Natural killer cell (primary cell): ENCODE measurements at regions not wholly inside any gene's neighbourhood (a gene's known extent, or its start where the extent isn't known, plus 50 kb on each side); places are given as distances from the start of the nearest gene placed in this dataset.

Source experiments
- ATAC-seq, 3 donors: fragments of 150-1000 bp in 2 of 3; fragments of 200-7000 bp in 1 of 3; cut with Tn5 transposase; 1 replicate in 1 of 3; 2 replicates in 2 of 3; pipeline ENCODE4 v1.10.0; 2021; ENCODE audit warnings: mild to moderate bottlenecking in 2 of 3, moderate library complexity in 2 of 3
- DNase-seq, 2 donors: peaks; one replicate each; pipeline versions ENCODE4 v3.0.0 to v3.0.0-alpha.2; 2013 to 2021; ENCODE audit warnings: mixed read lengths in 1 of 2
- H3K27ac ChIP-seq: one replicate; pipeline ENCODE4 v1.5.1; 2013; ENCODE audit warnings: mild to moderate bottlenecking, low read length
- H3K27me3 ChIP-seq: one replicate; pipeline ENCODE4 v1.6.1; 2013; ENCODE audit warnings: low read length; ENCODE audit not compliant: control insufficient read depth, insufficient read depth
- H3K36me3 ChIP-seq: one replicate; pipeline ENCODE4 v1.6.1; 2013; ENCODE audit warnings: low read length; ENCODE audit not compliant: control insufficient read depth, insufficient read depth
- H3K4me1 ChIP-seq: one replicate; pipeline ENCODE4 v1.6.1; 2013; ENCODE audit warnings: low read length; ENCODE audit not compliant: control insufficient read depth, insufficient read depth
- H3K4me3 ChIP-seq: one replicate; pipeline ENCODE4 v1.5.1; 2013; ENCODE audit warnings: low read length
- H3K9me3 ChIP-seq: one replicate; pipeline ENCODE4 v1.6.1; 2013; ENCODE audit warnings: low read length; ENCODE audit not compliant: control insufficient read depth, insufficient read depth
- H3K27ac Mint-ChIP-seq, 2 donors: one replicate each; pipeline ENCODE4 v1.8.0; 2022; ENCODE audit warnings: mild to moderate bottlenecking in 2 of 2, mixed read lengths in 2 of 2, moderate library complexity in 1 of 2
- H3K27me3 Mint-ChIP-seq, 2 donors: one replicate each; pipeline ENCODE4 v1.8.0; 2022; ENCODE audit warnings: low read depth in 2 of 2, mixed read lengths in 2 of 2
- H3K36me3 Mint-ChIP-seq: one replicate; pipeline ENCODE4 v1.8.0; 2022; ENCODE audit warnings: mixed read lengths
- H3K4me1 Mint-ChIP-seq, 2 donors: one replicate each; pipeline ENCODE4 v1.8.0; 2022; ENCODE audit warnings: mixed read lengths in 2 of 2
- H3K4me3 Mint-ChIP-seq: one replicate; pipeline ENCODE4 v1.8.0; 2022; ENCODE audit warnings: mild to moderate bottlenecking, moderate library complexity, mixed read lengths
- H3K9me3 Mint-ChIP-seq, 2 donors: one replicate each; pipeline ENCODE4 v1.8.0; 2022; ENCODE audit warnings: mixed read lengths in 2 of 2
- WGBS: methylation state at CpG from one replicate; pipeline ENCODE4 v1.1.7; 2013; ENCODE audit warnings: missing lambda C conversion rate; ENCODE audit not compliant: insufficient coverage; 5-methylcytosine and 5-hydroxymethylcytosine counted together
- intact Hi-C: fragments of 100-400 bp; cut with micrococcal nuclease; formaldehyde crosslinking; loops from one replicate; pipeline ENCODE4 v1.14.2; 2022
- TF ChIP-seq, protein P1 (sequence below): fragments of 200-600 bp; IDR thresholded peaks from one replicate; pipeline ENCODE4 v1.8.0; 2022; ENCODE audit warnings: antibody characterized with exemption

DNA sequence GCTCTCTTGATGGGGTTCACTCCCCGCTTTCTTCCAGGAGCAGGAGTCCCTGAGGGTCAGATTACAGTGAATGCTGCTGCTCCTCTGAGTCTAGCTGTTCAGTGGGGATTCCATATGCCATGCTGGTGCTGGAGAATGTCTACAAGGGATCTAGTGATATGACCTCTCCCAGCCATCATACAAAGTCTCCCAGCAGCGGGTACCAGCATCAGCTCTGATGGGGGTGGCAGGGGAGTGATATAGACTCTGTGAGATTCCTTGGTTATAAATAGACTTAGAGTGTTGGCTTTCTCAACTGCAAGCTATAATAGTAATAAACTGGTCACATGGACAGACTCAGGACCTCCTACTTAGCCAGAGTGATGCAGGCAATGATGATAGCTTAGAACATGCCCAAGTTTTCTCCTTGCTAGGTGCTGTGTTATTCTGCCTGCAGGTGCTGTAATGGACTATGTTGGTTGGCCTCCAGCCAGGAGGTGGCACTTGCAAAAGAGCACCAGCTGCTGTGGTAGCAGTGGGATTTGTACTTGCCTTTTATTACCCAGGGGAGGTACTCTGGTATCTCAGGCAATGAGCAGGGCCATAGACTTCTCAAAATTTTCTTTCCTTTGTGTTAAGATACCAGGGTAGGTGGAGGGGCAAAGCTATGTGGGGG is 86.6 kb downstream of the XIST start:
- no peaks in the 10 kb centered on the region for H3K27me3 ChIP-seq
- H3K36me3 Mint-ChIP-seq: no peaks in the 10 kb centered on the region
- intact Hi-C loops: no loop called here
- H3K4me3 ChIP-seq: no peak overlapping the region
- H3K27ac Mint-ChIP-seq: no peak overlapping the region
- no peaks in the 10 kb centered on the region for H3K4me1 ChIP-seq
- no peak overlapping the region for H3K4me3 Mint-ChIP-seq
- H3K9me3 ChIP-seq: no peaks in the 10 kb centered on the region
- H3K27me3 Mint-ChIP-seq: no peaks in the 10 kb centered on the region
- H3K9me3 Mint-ChIP-seq: no peaks in the 10 kb centered on the region
- no peak for ATAC-seq
- DNase-seq: no peak
- 75% methylated on average over 1 of the region's 2 CpGs for WGBS
- no peaks in the 10 kb centered on the region for H3K36me3 ChIP-seq
- TF ChIP-seq, protein P1, sequence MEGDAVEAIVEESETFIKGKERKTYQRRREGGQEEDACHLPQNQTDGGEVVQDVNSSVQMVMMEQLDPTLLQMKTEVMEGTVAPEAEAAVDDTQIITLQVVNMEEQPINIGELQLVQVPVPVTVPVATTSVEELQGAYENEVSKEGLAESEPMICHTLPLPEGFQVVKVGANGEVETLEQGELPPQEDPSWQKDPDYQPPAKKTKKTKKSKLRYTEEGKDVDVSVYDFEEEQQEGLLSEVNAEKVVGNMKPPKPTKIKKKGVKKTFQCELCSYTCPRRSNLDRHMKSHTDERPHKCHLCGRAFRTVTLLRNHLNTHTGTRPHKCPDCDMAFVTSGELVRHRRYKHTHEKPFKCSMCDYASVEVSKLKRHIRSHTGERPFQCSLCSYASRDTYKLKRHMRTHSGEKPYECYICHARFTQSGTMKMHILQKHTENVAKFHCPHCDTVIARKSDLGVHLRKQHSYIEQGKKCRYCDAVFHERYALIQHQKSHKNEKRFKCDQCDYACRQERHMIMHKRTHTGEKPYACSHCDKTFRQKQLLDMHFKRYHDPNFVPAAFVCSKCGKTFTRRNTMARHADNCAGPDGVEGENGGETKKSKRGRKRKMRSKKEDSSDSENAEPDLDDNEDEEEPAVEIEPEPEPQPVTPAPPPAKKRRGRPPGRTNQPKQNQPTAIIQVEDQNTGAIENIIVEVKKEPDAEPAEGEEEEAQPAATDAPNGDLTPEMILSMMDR: no peak
- peaks cover 0 to 11% of the 10 kb centered on the region in 2 donors for H3K4me1 Mint-ChIP-seq
- no peak overlapping the region for H3K27ac ChIP-seq

DNA sequence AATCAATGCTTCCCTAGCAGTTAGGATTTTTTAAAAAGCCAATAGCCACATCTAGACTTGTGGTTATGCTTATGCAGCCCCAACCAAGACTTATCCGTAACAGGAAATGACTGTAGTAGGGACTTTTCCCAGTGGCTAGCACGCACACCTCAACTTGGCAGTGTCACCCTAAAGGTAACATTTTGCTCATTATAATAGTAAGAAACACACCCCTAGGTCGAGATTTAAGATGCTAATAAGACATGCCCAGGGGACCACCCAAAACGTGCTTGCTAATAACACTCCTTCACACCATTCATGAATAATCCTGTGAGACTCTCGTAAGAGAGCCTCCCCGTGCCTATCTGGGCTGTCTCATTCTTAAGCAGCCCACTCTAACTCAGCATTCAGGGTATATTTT is 94.3 kb downstream of the XIST start:
- no peak overlapping the region for H3K27ac Mint-ChIP-seq
- Histone ChIP-seq H3K4me3 (no peak overlapping the region), H3K27me3 (no peaks in the 10 kb centered on the region), H3K9me3 (no peaks in the 10 kb centered on the region), H3K4me1 (no peaks in the 10 kb centered on the region), H3K36me3 (no peaks in the 10 kb centered on the region), H3K27ac (no peak overlapping the region)
- H3K36me3 Mint-ChIP-seq: no peaks in the 10 kb centered on the region
- TF ChIP-seq, protein P1: no peak
- peaks cover 0 to 29% of the 10 kb centered on the region in 2 donors for H3K27me3 Mint-ChIP-seq
- no peak overlapping the region for H3K4me3 Mint-ChIP-seq
- H3K4me1 Mint-ChIP-seq: no peaks in the 10 kb centered on the region
- DNase-seq: no peak
- 60% methylated on average over 5 of the region's 6 CpGs for WGBS
- no peak for ATAC-seq
- H3K9me3 Mint-ChIP-seq: peaks cover 0 to 6% of the 10 kb centered on the region in 2 donors
- intact Hi-C loops: no loop called here
